ENCODE measurements at regions not wholly inside any gene's neighbourhood (a gene's known extent, or its start where the extent isn't known, plus 50 kb on each side); places are given as distances from the start of the nearest gene placed in this dataset.

GRCh38 chr5:145230781-145231180, 604.4 kb downstream of the PRELID2 start:
- H3K36me3 Mint-ChIP-seq = no peaks in the 10 kb centered on the region
- peaks cover 2% of the 10 kb centered on the region for H3K27me3 Mint-ChIP-seq
- TF ChIP-seq, protein P1, sequence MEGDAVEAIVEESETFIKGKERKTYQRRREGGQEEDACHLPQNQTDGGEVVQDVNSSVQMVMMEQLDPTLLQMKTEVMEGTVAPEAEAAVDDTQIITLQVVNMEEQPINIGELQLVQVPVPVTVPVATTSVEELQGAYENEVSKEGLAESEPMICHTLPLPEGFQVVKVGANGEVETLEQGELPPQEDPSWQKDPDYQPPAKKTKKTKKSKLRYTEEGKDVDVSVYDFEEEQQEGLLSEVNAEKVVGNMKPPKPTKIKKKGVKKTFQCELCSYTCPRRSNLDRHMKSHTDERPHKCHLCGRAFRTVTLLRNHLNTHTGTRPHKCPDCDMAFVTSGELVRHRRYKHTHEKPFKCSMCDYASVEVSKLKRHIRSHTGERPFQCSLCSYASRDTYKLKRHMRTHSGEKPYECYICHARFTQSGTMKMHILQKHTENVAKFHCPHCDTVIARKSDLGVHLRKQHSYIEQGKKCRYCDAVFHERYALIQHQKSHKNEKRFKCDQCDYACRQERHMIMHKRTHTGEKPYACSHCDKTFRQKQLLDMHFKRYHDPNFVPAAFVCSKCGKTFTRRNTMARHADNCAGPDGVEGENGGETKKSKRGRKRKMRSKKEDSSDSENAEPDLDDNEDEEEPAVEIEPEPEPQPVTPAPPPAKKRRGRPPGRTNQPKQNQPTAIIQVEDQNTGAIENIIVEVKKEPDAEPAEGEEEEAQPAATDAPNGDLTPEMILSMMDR (conservative IDR thresholded peaks at IDR 0.05) = no peak
- H3K9me3 Mint-ChIP-seq = no peaks in the 10 kb centered on the region
- H3K4me1 Mint-ChIP-seq (ENCODE audit: unreplicated experiment) = no peaks in the 10 kb centered on the region
- H3K27ac Mint-ChIP-seq = no peak overlapping the region
- no peak overlapping the region for H3K4me3 Mint-ChIP-seq
- no peak for DNase-seq (ENCODE audit: extremely low spot score, unreplicated experiment)

- Mint-ChIP-seq H3K4me3 (no peak overlapping the region), H3K27ac (no peak overlapping the region), H3K27me3 (no peaks in the 10 kb centered on the region), H3K36me3 (no peaks in the 10 kb centered on the region), H3K9me3 (no peaks in the 10 kb centered on the region), H3K4me1 (ENCODE audit: unreplicated experiment) (no peaks in the 10 kb centered on the region)
- TF ChIP-seq, protein P1 (conservative IDR thresholded peaks at IDR 0.05) = no peak
- no peak for DNase-seq (ENCODE audit: extremely low spot score, unreplicated experiment)
Measured at GRCh38 chr5:145228564-145228963, 606.6 kb downstream of the PRELID2 start.

GRCh38 chr5:145227881-145228280, 607.3 kb downstream of the PRELID2 start:
- TF ChIP-seq, protein P1 (conservative IDR thresholded peaks at IDR 0.05) = no peak
- no peak overlapping the region for H3K4me3 Mint-ChIP-seq
- no peaks in the 10 kb centered on the region for H3K36me3 Mint-ChIP-seq
- no peaks in the 10 kb centered on the region for H3K9me3 Mint-ChIP-seq
- H3K27me3 Mint-ChIP-seq = no peaks in the 10 kb centered on the region
- H3K4me1 Mint-ChIP-seq (ENCODE audit: unreplicated experiment) = no peaks in the 10 kb centered on the region
- H3K27ac Mint-ChIP-seq = no peak overlapping the region
- no peak for DNase-seq (ENCODE audit: extremely low spot score, unreplicated experiment)

DNA sequence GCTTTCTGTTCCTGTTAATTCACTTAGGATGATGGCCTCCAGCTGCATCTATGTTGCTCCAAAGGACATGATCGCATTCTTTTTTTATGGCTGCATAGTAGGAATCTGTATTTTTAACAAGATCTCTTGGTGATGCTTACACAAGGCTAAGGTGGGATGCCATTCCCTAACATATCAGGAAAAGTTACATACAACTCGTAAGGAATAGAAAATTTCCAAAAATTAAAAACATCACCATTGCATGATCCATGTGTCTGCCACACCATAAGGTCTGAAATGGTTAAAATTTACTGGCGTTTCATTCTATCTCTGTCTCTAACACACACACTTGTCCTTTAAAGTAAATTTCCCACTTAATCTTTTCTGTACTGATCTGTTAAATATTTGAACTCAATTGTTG, 608.4 kb downstream of the PRELID2 start:
- Mint-ChIP-seq H3K9me3 (no peaks in the 10 kb centered on the region), H3K4me3 (no peak overlapping the region), H3K27me3 (no peaks in the 10 kb centered on the region), H3K36me3 (no peaks in the 10 kb centered on the region), H3K27ac (no peak overlapping the region), H3K4me1 (ENCODE audit: unreplicated experiment) (no peaks in the 10 kb centered on the region)
- TF ChIP-seq, protein P1 (conservative IDR thresholded peaks at IDR 0.05) = no peak
- DNase-seq (ENCODE audit: extremely low spot score, unreplicated experiment) = no peak

DNA sequence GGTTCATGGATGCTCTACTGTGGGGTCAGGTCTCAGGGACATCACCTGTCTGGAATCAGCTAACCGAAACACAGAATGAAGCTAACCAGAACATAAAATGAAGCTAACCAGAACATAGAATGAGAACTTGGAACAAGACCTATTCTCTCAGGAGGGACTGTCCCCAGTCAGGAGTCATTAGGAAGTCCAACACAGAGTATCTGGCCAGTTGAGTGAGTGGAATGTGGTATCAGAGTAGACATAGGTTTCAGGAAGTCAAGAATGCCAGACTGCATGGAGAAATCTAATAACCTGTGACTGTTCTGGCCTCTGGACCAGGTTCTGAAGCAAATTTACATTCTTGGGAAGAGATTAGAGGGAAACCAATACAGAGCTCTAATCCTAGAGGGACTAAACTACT, 609.6 kb downstream of the PRELID2 start:
- Mint-ChIP-seq H3K4me3 (no peak overlapping the region), H3K9me3 (no peaks in the 10 kb centered on the region), H3K36me3 (no peaks in the 10 kb centered on the region), H3K4me1 (ENCODE audit: unreplicated experiment) (no peaks in the 10 kb centered on the region), H3K27ac (no peak overlapping the region), H3K27me3 (no peaks in the 10 kb centered on the region)
- DNase-seq (ENCODE audit: extremely low spot score, unreplicated experiment) = no peak
- TF ChIP-seq, protein P1 (conservative IDR thresholded peaks at IDR 0.05) = no peak

GRCh38 chr5:145223582-145223981, 611.6 kb downstream of the PRELID2 start:
- H3K27me3 Mint-ChIP-seq = no peaks in the 10 kb centered on the region
- no peak overlapping the region for H3K27ac Mint-ChIP-seq
- TF ChIP-seq, protein P1 (conservative IDR thresholded peaks at IDR 0.05) = no peak
- H3K36me3 Mint-ChIP-seq = no peaks in the 10 kb centered on the region
- H3K9me3 Mint-ChIP-seq = no peaks in the 10 kb centered on the region
- H3K4me1 Mint-ChIP-seq (ENCODE audit: unreplicated experiment) = no peaks in the 10 kb centered on the region
- no peak overlapping the region for H3K4me3 Mint-ChIP-seq
- DNase-seq (ENCODE audit: extremely low spot score, unreplicated experiment) = no peak
